ENCODE measurements at regions not wholly inside any gene's neighbourhood (a gene's known extent, or its start where the extent isn't known, plus 50 kb on each side); places are given as distances from the start of the nearest gene placed in this dataset.
A peak's percentile ranks its signal among the peaks of the same experiment; 100 is the strongest.

- H2BK120ac ChIP-seq (ENCODE audit: low read depth, low read length): no peak overlapping the region
- H3K4ac ChIP-seq (ENCODE audit: low read length): no peak overlapping the region
- no peak overlapping the region for H3K27ac ChIP-seq (replicated peaks; ENCODE audit: low read length)
- no peak overlapping the region for H2BK5ac ChIP-seq (ENCODE audit: low read length)
- H3K4me3 ChIP-seq (ENCODE audit: low read length in 2 of 2): no peak overlapping the region
- H3K27me3 ChIP-seq (ENCODE audit: control insufficient read depth in 3 of 3, insufficient read depth in 3 of 3, low read depth in 1 of 3, low read length in 3 of 3): no peaks in the 10 kb centered on the region
- H3K9ac ChIP-seq (ENCODE audit: low read depth, low read length, poor library complexity): no peak overlapping the region
- no peak overlapping the region for H2BK15ac ChIP-seq (ENCODE audit: low read length)
- WGBS, 2 donors (ENCODE audit: extremely low coverage in 2 of 2, insufficient read length in 2 of 2, insufficient replicate concordance in 1 of 2): no CpG with 5 or more reads among the region's 10 CpGs
- no peak overlapping the region for H4K8ac ChIP-seq (ENCODE audit: low read depth, low read length)
- no peaks in the 10 kb centered on the region for H3K79me1 ChIP-seq (ENCODE audit: low read depth, low read length)
- no peak overlapping the region for H2AFZ ChIP-seq (ENCODE audit: low read length)
- H3K23ac ChIP-seq (ENCODE audit: low read depth, low read length, poor library complexity): no peak overlapping the region
- H3K4me1 ChIP-seq (ENCODE audit: control insufficient read depth in 2 of 2, insufficient read depth in 1 of 2, low read depth in 1 of 2, low read length in 2 of 2): no peaks in the 10 kb centered on the region
- H3K9me3 ChIP-seq (replicated peaks in 1 of 2; ENCODE audit: control insufficient read depth in 2 of 2, insufficient read depth in 1 of 2, low read depth in 1 of 2, low read length in 2 of 2): no peaks in the 10 kb centered on the region
- H2BK12ac ChIP-seq (ENCODE audit: low read length): no peak overlapping the region
- H3K18ac ChIP-seq (ENCODE audit: low read length): no peak overlapping the region
- no peak overlapping the region for H3K14ac ChIP-seq (ENCODE audit: low read length)
- no peak overlapping the region for H2AK5ac ChIP-seq (ENCODE audit: low read depth, low read length)
- no peaks in the 10 kb centered on the region for H3K36me3 ChIP-seq (replicated peaks in 1 of 2; ENCODE audit: control insufficient read depth in 2 of 2, insufficient read depth in 2 of 2, low read length in 2 of 2)
- no peak for DNase-seq (ENCODE audit: low spot score)
- no peak overlapping the region for H4K91ac ChIP-seq (ENCODE audit: low read depth, low read length, poor library complexity)
- H3K4me2 ChIP-seq (ENCODE audit: insufficient read depth, low read length, poor library complexity, severe bottlenecking): no peak overlapping the region
These were observed 334.6 kb upstream of the SLC14A2 start for GRCh38 chr18:45280481-45281276.

- H3K18ac ChIP-seq (ENCODE audit: low read length): no peak overlapping the region
- no peak overlapping the region for H2BK15ac ChIP-seq (ENCODE audit: low read length)
- H3K27me3 ChIP-seq (ENCODE audit: control insufficient read depth in 3 of 3, insufficient read depth in 3 of 3, low read depth in 1 of 3, low read length in 3 of 3): no peaks in the 10 kb centered on the region
- H2AK5ac ChIP-seq (ENCODE audit: low read depth, low read length): no peak overlapping the region
- no peak overlapping the region for H3K27ac ChIP-seq (replicated peaks; ENCODE audit: low read length)
- H3K9ac ChIP-seq (ENCODE audit: low read depth, low read length, poor library complexity): no peak overlapping the region
- no peaks in the 10 kb centered on the region for H3K36me3 ChIP-seq (replicated peaks in 1 of 2; ENCODE audit: control insufficient read depth in 2 of 2, insufficient read depth in 2 of 2, low read length in 2 of 2)
- no peak overlapping the region for H4K91ac ChIP-seq (ENCODE audit: low read depth, low read length, poor library complexity)
- no peak overlapping the region for H2BK12ac ChIP-seq (ENCODE audit: low read length)
- H4K8ac ChIP-seq (ENCODE audit: low read depth, low read length): no peak overlapping the region
- no peak overlapping the region for H2AFZ ChIP-seq (ENCODE audit: low read length)
- H3K79me1 ChIP-seq (ENCODE audit: low read depth, low read length): no peaks in the 10 kb centered on the region
- H3K14ac ChIP-seq (ENCODE audit: low read length): no peak overlapping the region
- no peak for DNase-seq (ENCODE audit: low spot score)
- H3K9me3 ChIP-seq (replicated peaks in 1 of 2; ENCODE audit: control insufficient read depth in 2 of 2, insufficient read depth in 1 of 2, low read depth in 1 of 2, low read length in 2 of 2): no peaks in the 10 kb centered on the region
- H3K4me2 ChIP-seq (ENCODE audit: insufficient read depth, low read length, poor library complexity, severe bottlenecking): no peak overlapping the region
- whole genome bisulfite sequencing, 2 donors (ENCODE audit: extremely low coverage in 2 of 2, insufficient read length in 2 of 2, insufficient replicate concordance in 1 of 2): no CpG with 5 or more reads among the region's 5 CpGs
- H3K23ac ChIP-seq (ENCODE audit: low read depth, low read length, poor library complexity): no peak overlapping the region
- H3K4ac ChIP-seq (ENCODE audit: low read length): no peak overlapping the region
- no peak overlapping the region for H2BK5ac ChIP-seq (ENCODE audit: low read length)
- no peak overlapping the region for H3K4me3 ChIP-seq (ENCODE audit: low read length in 2 of 2)
- no peak overlapping the region for H2BK120ac ChIP-seq (ENCODE audit: low read depth, low read length)
- H3K4me1 ChIP-seq (ENCODE audit: control insufficient read depth in 2 of 2, insufficient read depth in 1 of 2, low read depth in 1 of 2, low read length in 2 of 2): no peaks in the 10 kb centered on the region
These were observed 333.0 kb upstream of the SLC14A2 start for GRCh38 chr18:45282101-45282812.

GRCh38 chr18:45284174-45284573 is 331.1 kb upstream of the SLC14A2 start:
- peak overlapping the region; percentile 75 for H3K14ac ChIP-seq (ENCODE audit: low read length)
- no peak for DNase-seq (ENCODE audit: low spot score)
- H2BK120ac ChIP-seq (ENCODE audit: low read depth, low read length): no peak overlapping the region
- no peaks in the 10 kb centered on the region for H3K9me3 ChIP-seq (replicated peaks in 1 of 2; ENCODE audit: control insufficient read depth in 2 of 2, insufficient read depth in 1 of 2, low read depth in 1 of 2, low read length in 2 of 2)
- no peak overlapping the region for H3K23ac ChIP-seq (ENCODE audit: low read depth, low read length, poor library complexity)
- H3K27me3 ChIP-seq (ENCODE audit: control insufficient read depth in 3 of 3, insufficient read depth in 3 of 3, low read depth in 1 of 3, low read length in 3 of 3): peaks cover 0 to 4% (median 0%) of the 10 kb centered on the region in 3 experiments
- H3K4me3 ChIP-seq (ENCODE audit: low read length in 2 of 2): no peak overlapping the region
- no peak overlapping the region for H3K9ac ChIP-seq (ENCODE audit: low read depth, low read length, poor library complexity)
- no peak overlapping the region for H2AFZ ChIP-seq (ENCODE audit: low read length)
- H3K79me1 ChIP-seq (ENCODE audit: low read depth, low read length): no peaks in the 10 kb centered on the region
- H2BK15ac ChIP-seq (ENCODE audit: low read length): no peak overlapping the region
- H3K4ac ChIP-seq (ENCODE audit: low read length): no peak overlapping the region
- no peak overlapping the region for H2BK12ac ChIP-seq (ENCODE audit: low read length)
- no peaks in the 10 kb centered on the region for H3K4me1 ChIP-seq (ENCODE audit: control insufficient read depth in 2 of 2, insufficient read depth in 1 of 2, low read depth in 1 of 2, low read length in 2 of 2)
- no peak overlapping the region for H2BK5ac ChIP-seq (ENCODE audit: low read length)
- H3K36me3 ChIP-seq (replicated peaks in 1 of 2; ENCODE audit: control insufficient read depth in 2 of 2, insufficient read depth in 2 of 2, low read length in 2 of 2): no peaks in the 10 kb centered on the region
- no peak overlapping the region for H3K18ac ChIP-seq (ENCODE audit: low read length)
- no peak overlapping the region for H4K8ac ChIP-seq (ENCODE audit: low read depth, low read length)
- no peak overlapping the region for H2AK5ac ChIP-seq (ENCODE audit: low read depth, low read length)
- no peak overlapping the region for H3K27ac ChIP-seq (replicated peaks; ENCODE audit: low read length)
- H3K4me2 ChIP-seq (ENCODE audit: insufficient read depth, low read length, poor library complexity, severe bottlenecking): no peak overlapping the region
- WGBS, 2 donors (ENCODE audit: extremely low coverage in 2 of 2, insufficient read length in 2 of 2, insufficient replicate concordance in 1 of 2): no CpG with 5 or more reads among the region's 2 CpGs
- no peak overlapping the region for H4K91ac ChIP-seq (ENCODE audit: low read depth, low read length, poor library complexity)

- no peaks in the 10 kb centered on the region for H3K79me1 ChIP-seq (ENCODE audit: low read depth, low read length)
- H2BK15ac ChIP-seq (ENCODE audit: low read length): no peak overlapping the region
- H3K4me1 ChIP-seq (ENCODE audit: control insufficient read depth in 2 of 2, insufficient read depth in 1 of 2, low read depth in 1 of 2, low read length in 2 of 2): no peaks in the 10 kb centered on the region
- H2BK12ac ChIP-seq (ENCODE audit: low read length): no peak overlapping the region
- H4K8ac ChIP-seq (ENCODE audit: low read depth, low read length): no peak overlapping the region
- no peak overlapping the region for H2BK5ac ChIP-seq (ENCODE audit: low read length)
- no peak overlapping the region for H3K4me3 ChIP-seq (ENCODE audit: low read length in 2 of 2)
- H3K27me3 ChIP-seq (ENCODE audit: control insufficient read depth in 3 of 3, insufficient read depth in 3 of 3, low read depth in 1 of 3, low read length in 3 of 3): peaks cover 0 to 4% (median 0%) of the 10 kb centered on the region in 3 experiments
- H3K18ac ChIP-seq (ENCODE audit: low read length): no peak overlapping the region
- no peaks in the 10 kb centered on the region for H3K9me3 ChIP-seq (replicated peaks in 1 of 2; ENCODE audit: control insufficient read depth in 2 of 2, insufficient read depth in 1 of 2, low read depth in 1 of 2, low read length in 2 of 2)
- DNase-seq (ENCODE audit: low spot score): no peak
- no peak overlapping the region for H2BK120ac ChIP-seq (ENCODE audit: low read depth, low read length)
- H3K4me2 ChIP-seq (ENCODE audit: insufficient read depth, low read length, poor library complexity, severe bottlenecking): no peak overlapping the region
- H4K91ac ChIP-seq (ENCODE audit: low read depth, low read length, poor library complexity): no peak overlapping the region
- no peak overlapping the region for H2AFZ ChIP-seq (ENCODE audit: low read length)
- H2AK5ac ChIP-seq (ENCODE audit: low read depth, low read length): no peak overlapping the region
- no peak overlapping the region for H3K4ac ChIP-seq (ENCODE audit: low read length)
- H3K23ac ChIP-seq (ENCODE audit: low read depth, low read length, poor library complexity): no peak overlapping the region
- H3K14ac ChIP-seq (ENCODE audit: low read length): no peak overlapping the region
- no peak overlapping the region for H3K9ac ChIP-seq (ENCODE audit: low read depth, low read length, poor library complexity)
- no peaks in the 10 kb centered on the region for H3K36me3 ChIP-seq (replicated peaks in 1 of 2; ENCODE audit: control insufficient read depth in 2 of 2, insufficient read depth in 2 of 2, low read length in 2 of 2)
- H3K27ac ChIP-seq (replicated peaks; ENCODE audit: low read length): no peak overlapping the region
These were observed 330.4 kb upstream of the SLC14A2 start for GRCh38 chr18:45284851-45285250.
